ENCODE measurements at regions not wholly inside any gene's neighbourhood (a gene's known extent, or its start where the extent isn't known, plus 50 kb on each side); places are given as distances from the start of the nearest gene placed in this dataset.

DNA sequence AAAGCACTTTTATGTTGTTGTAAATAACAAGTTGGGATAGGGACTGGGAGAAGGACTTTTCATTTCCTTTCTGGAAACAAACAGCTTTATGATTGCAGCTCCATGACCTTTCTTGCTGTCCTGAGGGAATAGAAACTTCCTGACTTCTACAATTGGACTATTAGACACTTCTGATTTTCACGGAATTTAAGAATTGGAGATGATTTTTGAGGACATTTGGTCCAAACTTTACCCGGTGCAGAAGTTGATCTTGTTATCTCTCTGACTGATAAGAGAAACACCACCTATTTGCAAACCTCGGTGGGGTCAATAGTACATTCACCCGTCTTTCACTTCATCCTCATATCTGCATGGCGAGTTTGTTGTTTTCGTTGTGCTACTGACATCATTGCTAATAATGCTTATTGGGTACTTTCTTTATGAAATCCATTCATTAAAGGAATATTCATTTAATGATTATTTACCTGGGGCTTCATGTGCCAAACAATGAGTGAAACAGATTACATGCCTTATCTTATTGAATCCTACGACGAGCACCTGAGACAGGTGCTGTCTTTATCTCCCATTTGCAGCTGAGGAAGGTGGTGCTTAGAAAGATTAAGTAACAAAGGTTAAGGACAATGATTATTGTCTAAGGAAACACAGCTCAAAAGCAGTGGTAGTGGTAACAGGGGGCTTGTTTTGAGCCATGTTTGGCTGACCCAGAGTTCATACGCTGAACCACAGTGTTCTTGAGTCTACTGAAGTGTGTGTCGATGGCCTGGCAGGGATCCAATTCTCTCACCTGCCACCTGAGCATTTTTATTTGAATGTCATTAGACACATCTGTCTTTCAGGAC lies 176.9 kb upstream of the FAM20A start:
- TF ChIP-seq, protein P1, sequence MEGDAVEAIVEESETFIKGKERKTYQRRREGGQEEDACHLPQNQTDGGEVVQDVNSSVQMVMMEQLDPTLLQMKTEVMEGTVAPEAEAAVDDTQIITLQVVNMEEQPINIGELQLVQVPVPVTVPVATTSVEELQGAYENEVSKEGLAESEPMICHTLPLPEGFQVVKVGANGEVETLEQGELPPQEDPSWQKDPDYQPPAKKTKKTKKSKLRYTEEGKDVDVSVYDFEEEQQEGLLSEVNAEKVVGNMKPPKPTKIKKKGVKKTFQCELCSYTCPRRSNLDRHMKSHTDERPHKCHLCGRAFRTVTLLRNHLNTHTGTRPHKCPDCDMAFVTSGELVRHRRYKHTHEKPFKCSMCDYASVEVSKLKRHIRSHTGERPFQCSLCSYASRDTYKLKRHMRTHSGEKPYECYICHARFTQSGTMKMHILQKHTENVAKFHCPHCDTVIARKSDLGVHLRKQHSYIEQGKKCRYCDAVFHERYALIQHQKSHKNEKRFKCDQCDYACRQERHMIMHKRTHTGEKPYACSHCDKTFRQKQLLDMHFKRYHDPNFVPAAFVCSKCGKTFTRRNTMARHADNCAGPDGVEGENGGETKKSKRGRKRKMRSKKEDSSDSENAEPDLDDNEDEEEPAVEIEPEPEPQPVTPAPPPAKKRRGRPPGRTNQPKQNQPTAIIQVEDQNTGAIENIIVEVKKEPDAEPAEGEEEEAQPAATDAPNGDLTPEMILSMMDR (conservative IDR thresholded peaks at IDR 0.05): no peak
- H3K27ac ChIP-seq: no peak overlapping the region

DNA sequence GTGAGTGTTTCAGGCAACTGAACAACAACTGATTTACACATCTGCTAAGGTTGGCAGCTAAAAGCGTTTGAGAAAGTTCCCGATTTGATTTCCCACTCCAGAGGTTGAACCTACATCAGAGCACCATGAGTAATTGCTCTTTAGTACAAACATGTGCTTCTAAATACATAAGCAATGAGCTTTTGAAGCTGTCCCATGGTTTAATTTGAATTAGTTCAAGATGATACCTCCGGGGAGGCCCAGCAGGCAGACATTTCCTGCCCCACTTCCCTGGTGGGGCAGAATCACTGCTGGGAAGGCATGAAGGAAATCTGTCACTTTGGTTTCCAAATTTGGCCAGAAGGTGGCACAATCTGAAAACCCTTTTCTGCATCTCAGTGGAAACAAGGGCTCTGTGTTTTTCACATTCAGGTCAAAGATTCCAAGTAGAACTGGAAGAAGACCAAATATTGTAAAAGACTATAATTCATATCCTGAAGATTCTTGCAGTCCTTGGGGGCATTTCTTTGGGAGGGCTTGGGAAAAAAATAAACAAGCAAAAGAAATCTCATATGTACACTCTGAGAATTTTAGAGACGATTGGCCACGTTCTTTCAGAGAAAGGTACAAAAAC lies 176.2 kb upstream of the FAM20A start:
- H3K27ac ChIP-seq: no peak overlapping the region
- TF ChIP-seq, protein P1 (conservative IDR thresholded peaks at IDR 0.05): peak; percentile 85

DNA sequence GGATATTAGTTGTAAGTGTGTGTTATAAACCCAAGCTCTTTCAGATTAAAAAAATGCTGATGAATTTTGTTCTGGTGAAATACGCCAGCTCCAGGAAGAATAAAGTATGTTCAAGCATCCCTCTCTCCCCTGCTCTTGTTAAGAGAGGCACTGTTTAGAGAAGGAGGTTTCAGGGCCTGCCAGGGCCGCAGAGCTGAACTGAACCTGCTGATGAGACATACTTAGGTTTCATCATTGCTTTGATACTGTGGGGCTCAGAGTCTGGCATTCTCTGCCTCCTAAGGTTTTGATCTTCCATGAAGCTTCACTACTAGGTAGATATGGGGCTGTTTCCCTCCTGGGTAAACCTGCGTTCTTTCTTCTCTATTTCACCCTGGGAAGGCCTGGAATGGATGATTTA lies 175.3 kb upstream of the FAM20A start:
- no peak overlapping the region for H3K27ac ChIP-seq
- TF ChIP-seq, protein P1 (conservative IDR thresholded peaks at IDR 0.05): no peak

DNA sequence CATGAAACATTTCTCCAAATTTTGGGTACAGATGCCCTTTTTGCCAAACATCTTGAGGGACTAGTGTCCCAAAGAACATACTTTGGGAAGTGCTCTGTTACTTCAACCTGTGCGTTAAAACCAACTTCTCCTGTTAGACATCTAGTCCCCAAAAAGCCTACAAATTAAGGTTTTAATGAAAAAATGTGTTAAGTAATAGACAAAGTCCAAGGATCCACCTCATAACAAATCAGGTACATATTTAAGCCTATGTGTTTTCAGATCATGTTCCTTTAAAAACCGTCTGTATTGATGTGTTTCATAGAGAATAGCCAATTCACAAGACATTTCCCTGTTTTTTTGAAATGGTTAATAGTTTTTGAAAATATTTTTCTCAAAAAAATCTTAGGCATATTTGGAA lies 174.8 kb upstream of the FAM20A start:
- TF ChIP-seq, protein P1 (conservative IDR thresholded peaks at IDR 0.05): no peak

DNA sequence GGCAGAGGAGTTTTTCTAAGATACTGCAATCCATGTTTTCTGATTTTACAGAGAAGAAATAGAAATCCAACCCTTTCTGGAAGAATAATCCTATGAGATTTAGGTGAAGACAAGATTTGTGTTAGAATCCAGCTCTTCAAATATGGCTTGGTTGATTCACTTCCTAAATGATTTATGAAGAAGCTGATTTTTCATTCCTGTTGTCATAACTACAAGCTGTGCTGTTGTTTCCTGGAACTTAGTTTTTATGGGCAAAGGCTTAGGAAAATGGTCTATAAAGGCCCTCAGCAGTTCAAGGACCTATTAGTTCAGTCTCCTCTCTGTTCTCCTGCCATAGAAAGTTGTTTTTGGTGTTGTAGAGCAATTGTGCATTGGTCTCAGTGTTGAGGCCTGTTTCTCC lies 174.2 kb upstream of the FAM20A start:
- TF ChIP-seq, protein P1 (conservative IDR thresholded peaks at IDR 0.05): no peak
- H3K27ac ChIP-seq: no peak overlapping the region

More for the DNA sequence above, 174.8 kb upstream of the FAM20A start:
- H3K27ac ChIP-seq: no peak overlapping the region

DNA sequence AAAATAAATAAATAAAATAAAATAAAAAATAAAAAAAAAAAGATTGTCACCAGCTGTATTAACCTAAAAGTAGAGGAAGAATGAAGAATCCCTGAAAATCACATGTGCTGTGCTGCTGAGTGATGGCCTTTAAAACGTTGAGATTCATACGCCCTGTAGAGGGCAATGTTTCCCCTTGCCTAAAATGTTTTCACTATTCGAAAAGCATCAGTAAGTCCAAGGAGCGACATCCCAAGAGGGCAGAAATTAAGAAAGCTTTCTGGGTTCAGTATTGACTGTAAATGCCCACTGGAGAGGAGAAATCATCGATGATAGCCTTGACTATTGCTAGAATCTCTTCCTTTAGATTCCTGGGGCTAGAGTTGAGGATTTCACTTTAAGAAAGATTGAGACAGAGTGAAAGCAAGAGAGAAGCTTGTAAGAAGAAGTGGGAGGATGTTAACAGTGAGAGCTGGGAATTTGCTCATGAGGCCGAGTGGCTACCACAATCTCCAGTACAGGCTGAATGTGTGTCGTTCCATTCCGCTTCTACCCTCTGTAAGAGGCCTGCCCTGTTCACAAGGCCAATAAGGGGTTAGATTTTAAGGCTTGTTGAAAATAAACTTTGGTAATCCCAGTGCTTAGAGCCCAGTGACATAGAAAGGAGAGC lies 170.8 kb upstream of the FAM20A start:
- no peak overlapping the region for H3K27ac ChIP-seq
- TF ChIP-seq, protein P1 (conservative IDR thresholded peaks at IDR 0.05): peak; percentile 82

DNA sequence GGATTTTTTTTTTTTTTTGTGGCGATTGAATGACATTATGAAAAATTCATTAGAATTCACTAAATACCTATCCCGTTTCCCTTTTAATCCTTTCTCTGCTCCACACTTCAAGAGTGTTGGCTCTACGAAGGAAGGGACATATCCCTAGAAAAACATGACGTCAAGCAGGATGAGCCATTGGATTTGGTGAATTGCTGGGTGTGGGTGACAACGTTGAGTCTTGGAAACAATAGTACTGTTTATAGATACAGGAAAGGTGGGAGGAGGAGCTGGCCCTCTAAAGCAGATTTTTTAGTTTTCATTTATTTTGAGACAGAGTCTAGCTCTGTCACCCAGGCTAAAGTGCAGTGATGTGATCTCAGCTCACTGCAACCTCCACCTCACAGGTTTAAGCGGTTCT lies 167.6 kb upstream of the FAM20A start:
- no peak overlapping the region for H3K27ac ChIP-seq
- TF ChIP-seq, protein P1 (conservative IDR thresholded peaks at IDR 0.05): no peak
